ENCODE measurements at regions not wholly inside any gene's neighbourhood (a gene's known extent, or its start where the extent isn't known, plus 50 kb on each side); places are given as distances from the start of the nearest gene placed in this dataset.
"Not testable (repeated sequence)": the region's sequence is repeated elsewhere in the genome, so short reads cannot be mapped to it uniquely, and the experiment has no call there.

- no peak for ATAC-seq (ENCODE audit: insufficient read depth, low FRiP score)
- Histone ChIP-seq H3K9ac (ENCODE audit: insufficient read depth in 1 of 2, low read length in 2 of 2) (no peak overlapping the region), H3K4me3 (no peak overlapping the region), H3K27me3 (ENCODE audit: control insufficient read depth in 3 of 3, insufficient read depth in 3 of 3, low read length in 2 of 3) (no peaks in the 10 kb centered on the region), H3K27ac (ENCODE audit: low read depth in 1 of 2, low read length in 1 of 2) (no peak overlapping the region), H3K9me3 (ENCODE audit: control insufficient read depth in 4 of 4, insufficient read depth in 3 of 4, low read length in 3 of 4) (no peaks in the 10 kb centered on the region), H3K36me3 (ENCODE audit: control insufficient read depth in 4 of 4, insufficient read depth in 4 of 4, low read length in 4 of 4) (no peaks in the 10 kb centered on the region), H3K4me1 (ENCODE audit: control insufficient read depth in 5 of 5, insufficient read depth in 5 of 5, low read length in 5 of 5) (no peaks in the 10 kb centered on the region)
- DNase-seq = no peak
- 82 to 84% methylated on average over 2 of the region's 2 CpGs for WGBS, 2 donors
- TF ChIP-seq, protein P1, sequence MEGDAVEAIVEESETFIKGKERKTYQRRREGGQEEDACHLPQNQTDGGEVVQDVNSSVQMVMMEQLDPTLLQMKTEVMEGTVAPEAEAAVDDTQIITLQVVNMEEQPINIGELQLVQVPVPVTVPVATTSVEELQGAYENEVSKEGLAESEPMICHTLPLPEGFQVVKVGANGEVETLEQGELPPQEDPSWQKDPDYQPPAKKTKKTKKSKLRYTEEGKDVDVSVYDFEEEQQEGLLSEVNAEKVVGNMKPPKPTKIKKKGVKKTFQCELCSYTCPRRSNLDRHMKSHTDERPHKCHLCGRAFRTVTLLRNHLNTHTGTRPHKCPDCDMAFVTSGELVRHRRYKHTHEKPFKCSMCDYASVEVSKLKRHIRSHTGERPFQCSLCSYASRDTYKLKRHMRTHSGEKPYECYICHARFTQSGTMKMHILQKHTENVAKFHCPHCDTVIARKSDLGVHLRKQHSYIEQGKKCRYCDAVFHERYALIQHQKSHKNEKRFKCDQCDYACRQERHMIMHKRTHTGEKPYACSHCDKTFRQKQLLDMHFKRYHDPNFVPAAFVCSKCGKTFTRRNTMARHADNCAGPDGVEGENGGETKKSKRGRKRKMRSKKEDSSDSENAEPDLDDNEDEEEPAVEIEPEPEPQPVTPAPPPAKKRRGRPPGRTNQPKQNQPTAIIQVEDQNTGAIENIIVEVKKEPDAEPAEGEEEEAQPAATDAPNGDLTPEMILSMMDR (IDR thresholded peaks at IDR 0.05; ENCODE audit: control extremely low read depth, extremely low read depth) = no peak
These were observed 1900.0 kb downstream of the C4orf33 start for GRCh38 chr4:130995988-130996387.

DNA sequence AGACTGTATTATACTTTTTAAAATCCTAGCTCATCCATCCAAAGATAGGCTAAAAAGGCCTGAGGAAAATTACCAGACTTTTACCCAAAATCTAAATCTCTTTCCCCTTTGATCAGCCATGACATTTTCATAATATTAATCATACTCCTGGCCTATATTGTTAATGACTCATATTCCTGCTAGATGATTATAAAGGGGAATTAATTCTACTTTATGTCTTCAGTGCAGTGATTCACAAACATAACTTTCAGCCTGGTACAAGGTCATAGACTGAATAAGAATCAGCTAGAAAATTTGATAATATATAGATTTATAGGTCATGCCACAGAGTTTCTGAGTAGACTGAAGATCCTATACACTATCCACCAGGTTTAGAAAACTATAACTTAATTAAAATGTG lies 1905.4 kb downstream of the C4orf33 start:
- ATAC-seq (ENCODE audit: insufficient read depth, low FRiP score) = no peak
- no peak overlapping the region for H3K4me3 ChIP-seq
- no peak for DNase-seq
- no peaks in the 10 kb centered on the region for H3K9me3 ChIP-seq (ENCODE audit: control insufficient read depth in 4 of 4, insufficient read depth in 3 of 4, low read length in 3 of 4)
- no peaks in the 10 kb centered on the region for H3K4me1 ChIP-seq (ENCODE audit: control insufficient read depth in 5 of 5, insufficient read depth in 5 of 5, low read length in 5 of 5)
- H3K27me3 ChIP-seq (ENCODE audit: control insufficient read depth in 3 of 3, insufficient read depth in 3 of 3, low read length in 2 of 3) = no peaks in the 10 kb centered on the region
- no peak overlapping the region for H3K9ac ChIP-seq (ENCODE audit: insufficient read depth in 1 of 2, low read length in 2 of 2)
- TF ChIP-seq, protein P1 (IDR thresholded peaks at IDR 0.05; ENCODE audit: control extremely low read depth, extremely low read depth) = no peak
- no peak overlapping the region for H3K27ac ChIP-seq (ENCODE audit: low read depth in 1 of 2, low read length in 1 of 2)
- no peaks in the 10 kb centered on the region for H3K36me3 ChIP-seq (ENCODE audit: control insufficient read depth in 4 of 4, insufficient read depth in 4 of 4, low read length in 4 of 4)

GRCh38 chr4:131002132-131002531 lies 1906.2 kb downstream of the C4orf33 start:
- Histone ChIP-seq H3K4me3 (no peak overlapping the region), H3K9me3 (ENCODE audit: control insufficient read depth in 4 of 4, insufficient read depth in 3 of 4, low read length in 3 of 4) (no peaks in the 10 kb centered on the region), H3K36me3 (ENCODE audit: control insufficient read depth in 4 of 4, insufficient read depth in 4 of 4, low read length in 4 of 4) (no peaks in the 10 kb centered on the region), H3K27ac (ENCODE audit: low read depth in 1 of 2, low read length in 1 of 2) (no peak overlapping the region), H3K27me3 (ENCODE audit: control insufficient read depth in 3 of 3, insufficient read depth in 3 of 3, low read length in 2 of 3) (no peaks in the 10 kb centered on the region), H3K4me1 (ENCODE audit: control insufficient read depth in 5 of 5, insufficient read depth in 5 of 5, low read length in 5 of 5) (no peaks in the 10 kb centered on the region), H3K9ac (ENCODE audit: insufficient read depth in 1 of 2, low read length in 2 of 2) (no peak overlapping the region)
- TF ChIP-seq, protein P1 (IDR thresholded peaks at IDR 0.05; ENCODE audit: control extremely low read depth, extremely low read depth) = no peak
- ATAC-seq (ENCODE audit: insufficient read depth, low FRiP score) (no peak), DNase-seq (no peak)
- 64 to 87% methylated on average over 1 of the region's 1 CpG for WGBS, 2 donors

- Histone ChIP-seq H3K27me3 (ENCODE audit: control insufficient read depth in 3 of 3, insufficient read depth in 3 of 3, low read length in 2 of 3) (no peaks in the 10 kb centered on the region), H3K4me3 (no peak overlapping the region), H3K27ac (ENCODE audit: low read depth in 1 of 2, low read length in 1 of 2) (no peak overlapping the region), H3K36me3 (ENCODE audit: control insufficient read depth in 4 of 4, insufficient read depth in 4 of 4, low read length in 4 of 4) (no peaks in the 10 kb centered on the region), H3K9me3 (ENCODE audit: control insufficient read depth in 4 of 4, insufficient read depth in 3 of 4, low read length in 3 of 4) (no peaks in the 10 kb centered on the region), H3K9ac (ENCODE audit: insufficient read depth in 1 of 2, low read length in 2 of 2) (no peak overlapping the region), H3K4me1 (ENCODE audit: control insufficient read depth in 5 of 5, insufficient read depth in 5 of 5, low read length in 5 of 5) (no peaks in the 10 kb centered on the region)
- DNase-seq (no peak), ATAC-seq (ENCODE audit: insufficient read depth, low FRiP score) (no peak)
- TF ChIP-seq, protein P1 (IDR thresholded peaks at IDR 0.05; ENCODE audit: control extremely low read depth, extremely low read depth) = no peak
- WGBS, 2 donors = 87 to 92% methylated on average over 6 of the region's 6 CpGs
These were observed 1910.4 kb downstream of the C4orf33 start for GRCh38 chr4:131006388-131006787.

GRCh38 chr4:131011961-131012360 lies 1916.0 kb downstream of the C4orf33 start:
- not testable (repeated sequence) for H3K4me1 ChIP-seq (ENCODE audit: control insufficient read depth in 5 of 5, insufficient read depth in 5 of 5, low read length in 5 of 5); H3K27me3 ChIP-seq (ENCODE audit: control insufficient read depth in 3 of 3, insufficient read depth in 3 of 3, low read length in 2 of 3); H3K4me3 ChIP-seq; H3K36me3 ChIP-seq (ENCODE audit: control insufficient read depth in 4 of 4, insufficient read depth in 4 of 4, low read length in 4 of 4); H3K9ac ChIP-seq (ENCODE audit: insufficient read depth in 1 of 2, low read length in 2 of 2); ATAC-seq (ENCODE audit: insufficient read depth, low FRiP score); DNase-seq; H3K27ac ChIP-seq (ENCODE audit: low read depth in 1 of 2, low read length in 1 of 2); H3K9me3 ChIP-seq (ENCODE audit: control insufficient read depth in 4 of 4, insufficient read depth in 3 of 4, low read length in 3 of 4)
- WGBS, 2 donors = 86 to 89% methylated on average over 4 of the region's 4 CpGs

All from lung (tissue), 11 donors.